Neuronal stem cell (in vitro differentiated cells): ENCODE measurements at regions not wholly inside any gene's neighbourhood (a gene's known extent, or its start where the extent isn't known, plus 50 kb on each side); places are given as distances from the start of the nearest gene placed in this dataset.

Experiments used
- DNase-seq: peaks from one replicate; pipeline ENCODE4 v3.0.0-alpha.2; 2013; ENCODE audit warnings: low spot score
- H2AFZ ChIP-seq: one replicate; pipeline ENCODE4 v1.6.1; 2013; ENCODE audit warnings: mild to moderate bottlenecking, low read length, inconsistent platforms
- H2AK5ac ChIP-seq: 2 replicates; pipeline ENCODE4 v1.6.1; 2013; ENCODE audit warnings: low read depth, mild to moderate bottlenecking, inconsistent platforms, low read length, moderate library complexity, mixed read lengths
- H2BK120ac ChIP-seq: 2 replicates; pipeline ENCODE4 v1.6.1; 2013; ENCODE audit warnings: low read depth, mild to moderate bottlenecking, inconsistent platforms, low read length, moderate library complexity, mixed read lengths
- H2BK12ac ChIP-seq: one replicate; pipeline ENCODE4 v1.6.1; 2013; ENCODE audit warnings: low read length, inconsistent platforms
- H2BK15ac ChIP-seq: 2 replicates; pipeline ENCODE4 v1.6.1; 2013; ENCODE audit warnings: mild to moderate bottlenecking, low read length, inconsistent platforms, mixed read lengths
- H2BK5ac ChIP-seq: one replicate; pipeline ENCODE4 v1.6.1; 2013; ENCODE audit warnings: inconsistent platforms, mild to moderate bottlenecking, low read length, moderate library complexity
- H3K14ac ChIP-seq: one replicate; pipeline ENCODE4 v1.6.1; 2013; ENCODE audit warnings: low read length, inconsistent platforms
- H3K18ac ChIP-seq: 2 replicates; pipeline ENCODE4 v1.6.1; 2013; ENCODE audit warnings: low read length, inconsistent platforms
- H3K23ac ChIP-seq: 2 replicates; pipeline ENCODE4 v1.6.1; 2013; ENCODE audit warnings: low read depth, mild to moderate bottlenecking, mixed read lengths, low read length, inconsistent platforms; ENCODE audit not compliant: poor library complexity
- H3K27ac ChIP-seq: replicated peaks from 3 replicates; pipeline ENCODE4 v1.5.1; 2013; ENCODE audit warnings: low read length, inconsistent platforms
- H3K27me3 ChIP-seq, 3 experiments: 2 replicates each; pipeline ENCODE4 v1.6.1; 2013; ENCODE audit warnings: low read length in 3 of 3, mild to moderate bottlenecking in 2 of 3, inconsistent platforms in 1 of 3, low read depth in 1 of 3, mixed read lengths in 1 of 3, moderate library complexity in 1 of 3; ENCODE audit not compliant: control insufficient read depth in 3 of 3, insufficient read depth in 3 of 3
- H3K36me3 ChIP-seq, 2 donors: replicated peaks in 1 of 2; 2 replicates each; pipeline ENCODE4 v1.6.1; 2013; ENCODE audit warnings: low read length in 2 of 2; ENCODE audit not compliant: control insufficient read depth in 2 of 2, insufficient read depth in 2 of 2
- H3K4ac ChIP-seq: 2 replicates; pipeline ENCODE4 v1.6.1; 2013; ENCODE audit warnings: inconsistent platforms, mild to moderate bottlenecking, low read length, moderate library complexity
- H3K4me1 ChIP-seq, 2 donors: 1 replicate in 1 of 2; 2 replicates in 1 of 2; pipeline ENCODE4 v1.6.1; 2013; ENCODE audit warnings: low read length in 2 of 2, low read depth in 1 of 2; ENCODE audit not compliant: control insufficient read depth in 2 of 2, insufficient read depth in 1 of 2
- H3K4me2 ChIP-seq: one replicate; pipeline ENCODE4 v1.6.1; 2013; ENCODE audit warnings: mild to moderate bottlenecking, low read length, inconsistent platforms; ENCODE audit not compliant: insufficient read depth, poor library complexity, severe bottlenecking
- H3K4me3 ChIP-seq, 2 donors: 2 replicates each; pipeline ENCODE4 v1.5.1; 2013; ENCODE audit warnings: low read length in 2 of 2, mild to moderate bottlenecking in 2 of 2, inconsistent platforms in 1 of 2, moderate library complexity in 1 of 2
- H3K79me1 ChIP-seq: one replicate; pipeline ENCODE4 v1.6.1; 2013; ENCODE audit warnings: low read depth, mild to moderate bottlenecking, inconsistent platforms, low read length, moderate library complexity
- H3K9ac ChIP-seq: one replicate; pipeline ENCODE4 v1.6.1; 2013; ENCODE audit warnings: mild to moderate bottlenecking, low read depth, low read length, inconsistent platforms; ENCODE audit not compliant: poor library complexity
- H3K9me3 ChIP-seq, 2 donors: replicated peaks in 1 of 2; 2 replicates each; pipeline versions ENCODE3 to v1.6.1; 2013; ENCODE audit warnings: low read length in 2 of 2, mild to moderate bottlenecking in 2 of 2, inconsistent platforms in 1 of 2, low read depth in 1 of 2, mixed read lengths in 1 of 2, moderate library complexity in 1 of 2; ENCODE audit not compliant: control insufficient read depth in 2 of 2, insufficient read depth in 1 of 2
- H4K8ac ChIP-seq: one replicate; pipeline ENCODE4 v1.6.1; 2013; ENCODE audit warnings: low read depth, mild to moderate bottlenecking, inconsistent platforms, low read length, moderate library complexity
- H4K91ac ChIP-seq: one replicate; pipeline ENCODE4 v1.6.1; 2013; ENCODE audit warnings: low read length, low read depth, mild to moderate bottlenecking, inconsistent platforms; ENCODE audit not compliant: poor library complexity
- WGBS, 2 donors: extraction: QIAGEN DNeasy Blood & Tissue Kit; methylation state at CpG; one replicate each; pipeline ENCODE4 v1.1.7; 2013; ENCODE audit warnings: missing lambda C conversion rate in 2 of 2, mixed read lengths in 1 of 2; ENCODE audit not compliant: insufficient read length in 2 of 2, insufficient replicate concordance in 1 of 2; ENCODE audit errors: extremely low coverage in 2 of 2; 5-methylcytosine and 5-hydroxymethylcytosine counted together

- H3K79me1 ChIP-seq, result no peaks in the 10 kb centered on the region
- DNase-seq, result no peak
- H2BK120ac ChIP-seq, result no peak overlapping the region
- no peaks in the 10 kb centered on the region for H3K36me3 ChIP-seq
- H3K18ac ChIP-seq, result no peak overlapping the region
- no peak overlapping the region for H3K23ac ChIP-seq
- no peak overlapping the region for H3K27ac ChIP-seq
- no peak overlapping the region for H4K91ac ChIP-seq
- H2AFZ ChIP-seq, result no peak overlapping the region
- H4K8ac ChIP-seq, result no peak overlapping the region
- no peak overlapping the region for H2BK5ac ChIP-seq
- no CpG with 5 or more reads among the region's 16 CpGs for WGBS, 2 donors
- no peaks in the 10 kb centered on the region for H3K27me3 ChIP-seq
- H3K4me3 ChIP-seq, result no peak overlapping the region
- peak overlapping the region; percentile 68 for H2BK15ac ChIP-seq
- no peak overlapping the region for H2BK12ac ChIP-seq
- no peak overlapping the region for H3K9ac ChIP-seq
- no peak overlapping the region for H3K14ac ChIP-seq
- H3K4me1 ChIP-seq, result peaks cover 0 to 5% of the 10 kb centered on the region in 2 donors
- H3K4ac ChIP-seq, result no peak overlapping the region
- H3K9me3 ChIP-seq, result peaks cover 0 to 4% of the 10 kb centered on the region in 2 donors
- peak overlapping the region; percentile 48 for H2AK5ac ChIP-seq
- H3K4me2 ChIP-seq, result no peak overlapping the region
Observed at GRCh38 chr1:229116114-229116513, 154.8 kb upstream of the RAB4A start.

- Histone ChIP-seq H2BK12ac (peak overlapping the region; percentile 44), H4K91ac (peak overlapping the region; percentile 16), H2BK15ac (no peak overlapping the region), H3K27ac (no peak overlapping the region), H2AFZ (no peak overlapping the region), H3K9ac (no peak overlapping the region), H3K4me1 (peaks cover 0 to 5% of the 10 kb centered on the region in 2 donors), H3K9me3 (peaks cover 0 to 4% of the 10 kb centered on the region in 2 donors), H2BK5ac (no peak overlapping the region), H2AK5ac (no peak overlapping the region), H3K23ac (peak overlapping the region; percentile 48), H2BK120ac (no peak overlapping the region), H4K8ac (no peak overlapping the region), H3K4ac (no peak overlapping the region), H3K18ac (peak overlapping the region; percentile 77), H3K4me2 (no peak overlapping the region), H3K27me3 (no peaks in the 10 kb centered on the region), H3K14ac (peak overlapping the region; percentile 85), H3K79me1 (no peaks in the 10 kb centered on the region), H3K4me3 (no peak overlapping the region), H3K36me3 (no peaks in the 10 kb centered on the region)
- WGBS, 2 donors, result no CpG with 5 or more reads among the region's 14 CpGs
- DNase-seq, result no peak
Observed at GRCh38 chr1:229117664-229118300, 153.1 kb upstream of the RAB4A start.

GRCh38 chr1:229118477-229119061 lies 152.3 kb upstream of the RAB4A start:
- Histone ChIP-seq H2BK12ac (no peak overlapping the region), H2AFZ (no peak overlapping the region), H3K36me3 (no peaks in the 10 kb centered on the region), H2AK5ac (peak overlapping the region; percentile 72), H3K14ac (no peak overlapping the region), H3K27me3 (no peaks in the 10 kb centered on the region), H3K9ac (no peak overlapping the region), H3K4me2 (no peak overlapping the region), H3K4ac (no peak overlapping the region), H3K18ac (peak overlapping the region; percentile 45), H3K4me3 (no peak overlapping the region), H4K91ac (no peak overlapping the region), H3K23ac (no peak overlapping the region), H3K27ac (no peak overlapping the region), H3K79me1 (no peaks in the 10 kb centered on the region), H2BK5ac (no peak overlapping the region), H4K8ac (no peak overlapping the region), H3K4me1 (peaks cover 0 to 5% of the 10 kb centered on the region in 2 donors), H2BK15ac (peak overlapping the region; percentile 87), H3K9me3 (peaks cover 0 to 4% of the 10 kb centered on the region in 2 donors), H2BK120ac (no peak overlapping the region)
- WGBS, 2 donors, result no CpG with 5 or more reads among the region's 3 CpGs
- DNase-seq, result no peak

GRCh38 chr1:229119161-229119560 lies 151.8 kb upstream of the RAB4A start:
- Histone ChIP-seq H2BK5ac (no peak overlapping the region), H3K36me3 (no peaks in the 10 kb centered on the region), H2AFZ (no peak overlapping the region), H3K9ac (no peak overlapping the region), H3K4me3 (no peak overlapping the region), H3K27me3 (no peaks in the 10 kb centered on the region), H3K4ac (no peak overlapping the region), H3K18ac (no peak overlapping the region), H3K4me1 (peaks cover 0 to 5% of the 10 kb centered on the region in 2 donors), H3K79me1 (no peaks in the 10 kb centered on the region), H3K27ac (no peak overlapping the region), H4K91ac (no peak overlapping the region), H3K14ac (no peak overlapping the region), H2BK120ac (no peak overlapping the region), H4K8ac (no peak overlapping the region), H2AK5ac (peak overlapping the region; percentile 72), H3K23ac (no peak overlapping the region), H2BK12ac (no peak overlapping the region), H3K4me2 (no peak overlapping the region), H2BK15ac (no peak overlapping the region), H3K9me3 (peaks cover 0 to 4% of the 10 kb centered on the region in 2 donors)
- WGBS, 2 donors, result no CpG with 5 or more reads among the region's 6 CpGs
- no peak for DNase-seq
